ENCODE measurements at regions not wholly inside any gene's neighbourhood (a gene's known extent, or its start where the extent isn't known, plus 50 kb on each side); places are given as distances from the start of the nearest gene placed in this dataset.

DNA sequence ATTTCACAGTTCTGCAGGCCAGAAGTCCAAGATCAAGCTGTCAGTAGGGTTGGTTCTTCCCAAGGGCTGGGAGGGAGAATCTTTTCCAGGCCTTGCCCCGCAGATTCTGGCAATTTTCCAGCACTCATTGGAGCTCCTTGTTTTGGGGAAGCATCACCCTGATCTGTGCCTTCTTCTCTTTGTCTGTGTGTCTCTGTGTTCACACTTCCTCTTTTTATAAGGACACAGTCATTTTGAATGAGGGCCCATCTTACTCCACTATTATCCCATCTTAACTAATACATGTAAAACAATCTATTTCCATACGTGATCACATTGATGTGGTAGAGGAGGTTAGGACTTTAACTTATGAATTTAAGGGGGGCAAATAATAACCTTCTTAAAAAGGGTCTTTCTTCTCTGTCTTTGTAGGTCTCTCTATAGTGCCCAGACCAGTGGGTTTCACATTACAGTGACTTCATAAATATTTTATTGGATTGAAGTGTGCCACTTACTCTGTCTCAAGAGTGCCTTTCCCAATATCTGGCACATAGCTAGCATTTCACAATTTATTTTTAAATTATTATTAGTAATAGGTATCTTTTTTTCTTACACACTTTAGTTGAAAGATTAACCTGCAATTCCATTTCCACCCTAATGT lies 68.9 kb upstream of the CBLN2 start:
- intact Hi-C loops (cut with DNase I) = no loop called here
- DNase-seq (ENCODE audit: low spot score) (no peak), ATAC-seq (no peak)

- no peak for DNase-seq (ENCODE audit: low spot score)
- intact Hi-C loops (cut with DNase I) = no loop called here
These were observed 61.2 kb upstream of the CBLN2 start for GRCh38 chr18:72605376-72605775.

GRCh38 chr18:72601944-72602343 lies 57.8 kb upstream of the CBLN2 start:
- DNase-seq (ENCODE audit: low spot score) (no peak), ATAC-seq (no peak)
- intact Hi-C loops (cut with DNase I) = no loop called here

More at GRCh38 chr18:72605376-72605775, 61.2 kb upstream of the CBLN2 start:
- no peak for ATAC-seq

- no peak for DNase-seq (ENCODE audit: low spot score)
- ATAC-seq = no peak
- intact Hi-C loops (cut with DNase I) = no loop called here
These were observed 57.3 kb upstream of the CBLN2 start for GRCh38 chr18:72601481-72601880.
